NCI-H1436 treated with DMSO at 0.1 percent for 48 hours (cell line): ENCODE measurements at regions not wholly inside any gene's neighbourhood (a gene's known extent, or its start where the extent isn't known, plus 50 kb on each side); places are given as distances from the start of the nearest gene placed in this dataset.
"Not testable (repeated sequence)": the region's sequence is repeated elsewhere in the genome, so short reads cannot be mapped to it uniquely, and the experiment has no call there.

ENCODE experiments used
- DNase-seq: peaks from one replicate; lab custom pipeline; 2025; lab: John Stamatoyannopoulos, UW

DNA sequence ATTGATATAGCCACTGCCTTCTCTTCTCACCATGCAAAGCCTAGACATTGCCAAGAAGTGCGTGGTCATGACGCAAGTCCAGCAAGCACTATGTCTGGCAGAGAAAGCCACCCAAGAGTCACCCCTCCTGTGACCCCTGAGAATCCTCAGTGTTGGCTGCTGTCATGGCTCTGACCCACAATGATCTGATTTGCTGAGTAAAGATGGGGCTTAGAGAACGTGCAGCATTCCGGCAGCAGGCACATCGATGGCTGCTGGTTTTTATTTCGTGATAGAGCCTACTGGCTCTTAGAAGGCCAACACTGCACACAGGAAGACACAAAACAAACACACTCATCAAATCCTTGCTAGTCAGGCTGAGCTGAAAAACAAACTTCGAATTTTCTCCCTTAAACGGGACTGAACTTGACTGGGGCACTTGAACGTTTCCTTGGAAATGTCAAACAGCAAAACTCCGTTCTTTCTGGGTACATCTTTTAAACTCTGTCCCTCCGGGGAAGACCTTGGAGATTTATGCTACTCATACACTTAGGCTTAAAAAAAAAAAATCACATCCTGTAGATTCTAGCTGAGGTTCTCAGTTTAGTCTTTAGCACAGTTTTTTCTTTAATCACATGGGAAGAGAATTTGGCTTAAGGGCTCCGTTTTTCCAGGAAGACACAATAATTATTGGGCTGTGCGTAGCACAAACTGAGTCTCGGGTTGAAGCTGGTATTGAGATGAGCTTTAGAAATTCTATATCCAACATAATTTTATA lies 88.2 kb upstream of the BASP1 start:
- no peak for DNase-seq

DNA sequence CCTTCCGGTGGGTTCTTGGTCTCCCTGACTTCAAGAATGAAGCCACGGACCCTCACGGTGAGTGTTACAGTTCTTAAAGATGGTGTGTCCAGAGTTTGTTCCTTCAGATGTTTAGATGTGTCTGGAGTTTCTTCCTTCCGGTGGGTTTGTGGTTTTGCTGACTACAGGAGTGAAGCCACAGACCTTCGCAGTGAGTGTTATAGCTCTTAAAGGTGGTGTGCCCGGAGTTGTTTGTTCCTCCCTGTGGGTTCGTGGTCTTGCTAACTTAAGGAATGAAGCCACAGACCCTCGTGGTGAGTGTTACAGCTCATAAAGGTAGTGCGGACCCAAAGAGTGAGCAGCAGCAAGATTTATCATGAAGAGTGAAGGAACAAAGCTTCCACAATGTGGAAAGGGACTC lies 87.1 kb upstream of the BASP1 start:
- not testable (repeated sequence) for DNase-seq

DNA sequence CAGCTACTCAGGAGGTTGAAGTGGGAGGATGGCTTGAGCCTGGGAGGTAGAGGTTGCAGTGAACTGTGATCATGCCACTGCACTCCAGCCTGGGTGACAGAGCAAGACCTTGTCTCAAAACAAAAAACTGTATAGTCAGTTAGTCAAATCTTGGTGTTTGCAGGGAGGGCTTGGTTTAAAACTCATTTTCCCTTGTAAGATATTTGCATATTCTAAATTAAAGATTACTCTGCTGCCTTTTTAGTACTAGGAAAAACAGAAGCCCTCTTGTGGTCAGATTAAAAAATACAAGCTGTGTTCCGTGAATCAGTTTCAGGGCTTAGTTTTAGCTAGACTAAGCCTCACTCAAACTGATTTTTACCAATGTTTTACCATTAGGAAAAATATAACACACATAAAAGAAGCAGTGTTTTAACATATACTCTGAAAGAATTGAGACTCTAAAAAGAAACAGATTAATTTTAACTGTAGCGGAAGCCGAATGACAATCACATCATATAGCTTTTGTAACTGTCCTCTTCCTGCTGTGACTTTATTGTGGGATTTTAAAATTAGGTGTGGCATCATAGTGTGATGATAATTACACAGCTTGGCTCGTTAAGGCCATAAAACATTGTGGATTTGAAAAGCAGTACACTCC lies 84.9 kb upstream of the BASP1 start:
- DNase-seq = no peak

DNA sequence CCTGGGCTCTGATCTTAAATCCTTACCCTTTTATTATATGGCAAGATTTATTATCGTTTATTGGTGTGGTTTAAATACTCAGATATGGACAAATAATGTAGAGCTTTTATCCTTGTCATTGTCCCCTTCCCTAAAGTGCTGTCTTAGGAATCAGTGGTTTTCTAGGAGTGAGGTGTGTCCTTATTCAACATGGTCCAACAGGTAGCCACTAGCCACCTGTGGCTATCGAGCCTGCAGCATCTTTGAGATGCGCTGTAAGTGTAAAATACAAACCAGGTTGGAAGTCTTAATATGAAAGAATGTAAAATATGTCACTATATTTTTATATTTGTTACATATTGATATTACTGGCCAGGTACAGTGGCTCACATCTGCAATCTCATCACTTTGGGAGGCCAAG lies 82.4 kb upstream of the BASP1 start:
- no peak for DNase-seq

DNA sequence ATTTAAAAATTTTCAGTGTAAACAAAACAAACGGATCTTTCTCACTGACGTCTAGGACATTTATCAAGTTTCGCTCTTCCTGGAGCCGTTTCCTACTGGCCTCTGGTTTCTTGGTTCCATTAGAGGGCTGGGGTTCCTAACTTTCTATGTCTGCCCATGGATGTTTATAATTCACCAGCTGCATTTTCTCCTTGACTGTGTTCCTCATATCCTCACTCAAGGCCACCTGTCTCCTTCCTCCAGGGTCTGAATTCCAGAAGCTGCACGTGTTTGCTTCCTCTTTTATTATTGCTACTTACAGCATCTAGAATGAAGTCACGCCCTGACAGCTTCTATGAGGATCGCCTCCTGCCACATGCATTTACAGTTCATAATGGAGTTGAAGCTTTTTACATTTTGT lies 74.1 kb upstream of the BASP1 start:
- DNase-seq = no peak

DNA sequence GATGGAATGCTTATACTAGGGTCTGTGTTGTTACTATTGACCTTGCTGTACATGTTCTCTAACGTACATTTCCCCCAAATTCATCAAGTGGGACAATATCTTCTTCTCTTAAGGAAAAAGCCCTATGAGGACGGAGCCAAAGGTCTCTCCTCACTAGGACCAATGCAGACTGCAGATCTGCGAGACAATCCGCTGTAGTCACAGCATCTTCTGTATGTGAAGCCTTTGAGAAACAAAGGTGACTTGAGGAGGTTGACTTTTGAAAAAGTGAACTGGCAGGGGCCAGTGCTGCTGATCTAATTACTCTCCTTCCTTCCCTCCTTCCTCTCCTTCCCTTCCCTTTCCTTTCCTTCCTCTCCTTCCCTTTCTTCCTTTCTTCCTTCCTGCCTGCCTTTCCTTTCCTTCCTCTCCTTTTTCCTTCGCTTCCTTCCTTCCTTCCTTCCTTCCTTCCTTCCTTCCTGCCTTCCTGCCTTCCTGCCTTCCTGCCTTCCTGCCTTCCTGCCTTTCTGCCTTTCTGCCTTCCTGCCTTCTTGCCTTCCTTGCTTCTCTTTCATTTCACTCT lies 71.1 kb upstream of the BASP1 start:
- DNase-seq = no peak

DNA sequence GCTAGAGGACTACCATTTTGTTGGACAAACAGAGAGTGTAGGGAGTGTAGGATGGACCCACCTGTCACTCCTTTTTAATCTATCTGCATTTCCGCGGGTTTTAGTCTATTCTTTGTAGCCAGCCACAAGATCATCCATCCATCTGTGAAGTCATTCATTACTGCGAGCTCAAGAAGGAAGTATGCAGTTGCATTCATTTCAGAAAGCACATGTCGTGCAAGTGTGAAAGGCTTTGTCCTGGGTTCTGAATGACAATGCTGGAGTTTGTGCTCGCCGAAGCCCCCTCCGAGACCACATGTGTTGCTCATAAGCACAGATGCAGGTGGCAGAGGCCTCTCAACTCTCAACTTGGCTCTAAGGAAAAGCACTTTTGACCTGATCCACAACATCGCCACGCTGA lies 70.3 kb upstream of the BASP1 start:
- DNase-seq = no peak

DNA sequence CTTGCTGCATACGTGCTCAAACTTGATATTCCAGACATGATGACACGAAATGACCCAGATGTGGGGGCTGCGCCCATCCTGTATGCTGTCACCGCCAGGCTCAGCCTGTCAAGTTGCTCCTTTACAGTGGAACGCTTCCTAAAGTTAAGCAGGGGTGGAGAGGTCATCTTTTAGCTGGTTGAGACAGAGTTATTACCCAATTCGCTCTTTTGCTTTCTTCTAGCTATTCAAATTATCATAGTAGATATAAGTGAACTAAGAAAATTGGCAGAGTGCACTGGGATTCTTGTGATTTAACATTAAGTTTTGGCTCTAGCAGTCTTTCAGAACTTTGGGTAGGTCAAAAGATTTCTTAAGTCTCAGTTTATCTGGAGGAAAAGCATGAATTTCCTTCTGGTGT lies 69.8 kb upstream of the BASP1 start:
- no peak for DNase-seq

DNA sequence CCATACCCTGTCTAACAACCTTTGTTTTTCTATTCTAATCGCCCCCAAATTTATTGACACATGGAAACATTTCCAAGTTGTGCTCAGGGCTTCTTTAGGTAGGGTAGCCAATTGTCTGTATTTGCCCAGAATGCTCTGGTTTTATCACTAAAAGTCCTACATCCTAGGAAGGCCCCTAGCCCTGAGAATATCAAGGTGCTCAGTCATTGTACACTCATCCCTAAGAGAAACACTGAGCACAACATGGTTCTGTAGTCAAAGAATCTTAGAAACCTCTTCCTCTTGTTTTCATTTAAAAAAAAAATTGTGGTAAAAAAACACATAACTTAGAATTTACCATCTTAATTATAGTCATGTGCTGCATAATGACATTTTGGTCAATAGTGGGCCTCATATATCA lies 69.0 kb upstream of the BASP1 start:
- no peak for DNase-seq

DNA sequence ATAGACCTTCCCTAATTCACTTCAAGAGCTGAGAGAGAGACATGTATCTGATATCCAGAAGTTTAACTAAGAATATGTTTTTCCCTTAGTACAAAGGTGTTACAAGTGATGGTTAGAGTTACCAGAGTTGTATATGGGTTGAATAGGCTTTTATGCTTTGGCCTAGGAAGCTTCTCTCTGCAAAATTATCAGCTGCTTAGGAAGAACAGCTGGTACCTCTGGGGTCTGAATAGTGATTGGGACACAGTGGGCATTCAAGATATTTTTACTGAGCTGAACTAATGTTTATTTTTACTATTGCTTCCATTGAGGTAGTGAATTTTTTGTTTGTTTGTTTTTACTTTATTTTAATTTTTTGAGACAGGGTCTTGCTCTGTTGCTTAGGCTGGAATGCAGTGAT lies 67.6 kb upstream of the BASP1 start:
- DNase-seq = no peak

DNA sequence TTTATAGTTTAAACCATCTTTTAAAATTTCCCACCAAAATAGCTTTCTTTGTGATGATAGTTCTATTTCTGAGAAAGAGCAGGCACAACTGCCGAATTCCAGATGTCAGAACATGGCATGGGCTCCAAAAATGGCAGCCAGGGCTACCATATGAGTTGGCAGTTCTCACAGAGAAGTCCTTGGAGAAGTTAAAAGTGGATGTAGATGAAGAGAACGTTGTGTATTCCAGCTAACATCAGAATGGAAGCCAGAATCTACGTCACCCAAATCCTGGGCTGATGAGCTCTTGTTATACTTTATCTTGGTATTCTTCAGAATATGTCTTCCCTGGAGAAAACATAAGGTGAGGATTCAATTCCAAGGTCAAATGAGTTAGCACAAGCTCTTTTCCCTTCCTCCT lies 66.9 kb upstream of the BASP1 start:
- no peak for DNase-seq

DNA sequence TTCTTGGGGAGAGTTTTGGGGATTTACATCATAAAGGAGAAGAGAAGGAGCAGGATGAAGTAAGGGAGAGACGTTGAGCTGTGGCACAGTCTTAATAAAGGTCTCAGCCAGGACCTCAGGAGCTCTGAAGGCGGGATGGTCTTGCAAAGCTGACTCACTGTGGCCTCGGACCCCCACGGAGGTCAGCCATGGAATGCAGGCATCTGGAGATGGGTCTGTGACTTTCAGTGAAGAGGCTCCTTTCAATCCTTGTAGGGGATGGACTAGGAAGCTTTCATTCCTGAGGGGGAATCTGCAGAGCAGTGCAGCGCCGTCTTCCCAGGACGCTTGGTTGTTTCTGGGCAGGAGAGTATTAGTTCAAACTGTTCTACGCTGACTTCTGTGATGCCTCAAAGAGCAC lies 65.7 kb upstream of the BASP1 start:
- DNase-seq = no peak

DNA sequence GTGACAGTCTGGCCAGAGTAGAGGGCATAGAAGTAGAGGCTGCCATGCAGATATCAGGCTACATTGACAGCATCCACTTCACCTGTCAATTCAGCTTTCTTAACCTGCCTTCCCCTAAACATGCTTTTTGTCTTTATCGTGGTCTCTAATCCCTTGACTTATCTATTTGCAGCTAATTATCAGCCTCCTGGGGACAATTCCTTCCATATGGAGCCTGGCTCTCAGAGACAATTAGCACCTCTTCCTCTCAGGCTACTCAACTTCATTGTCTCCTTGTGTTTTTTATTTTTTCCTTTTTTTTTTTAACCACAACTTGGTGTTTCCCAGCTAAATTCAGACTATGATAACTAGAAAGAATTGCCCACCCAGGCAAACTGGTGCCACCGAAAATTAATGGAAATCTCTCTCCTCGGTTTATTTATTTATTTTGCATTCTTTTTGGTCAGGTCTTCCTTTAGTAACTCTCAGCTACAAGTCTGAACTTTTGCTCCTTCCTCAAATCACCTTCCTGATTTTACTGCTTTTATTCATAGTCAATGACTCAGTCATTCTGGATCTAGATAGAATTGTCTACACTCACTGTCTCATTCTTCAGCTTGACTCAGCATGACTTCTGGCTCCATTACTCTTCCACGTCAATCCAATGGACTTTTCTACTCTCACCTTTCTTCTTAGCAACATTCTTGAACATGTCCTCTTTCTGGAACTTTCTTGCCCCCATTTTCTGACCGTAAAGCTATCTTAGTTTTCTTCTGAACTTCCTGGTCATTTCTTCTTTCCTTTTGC lies 63.0 kb upstream of the BASP1 start:
- DNase-seq = no peak

DNA sequence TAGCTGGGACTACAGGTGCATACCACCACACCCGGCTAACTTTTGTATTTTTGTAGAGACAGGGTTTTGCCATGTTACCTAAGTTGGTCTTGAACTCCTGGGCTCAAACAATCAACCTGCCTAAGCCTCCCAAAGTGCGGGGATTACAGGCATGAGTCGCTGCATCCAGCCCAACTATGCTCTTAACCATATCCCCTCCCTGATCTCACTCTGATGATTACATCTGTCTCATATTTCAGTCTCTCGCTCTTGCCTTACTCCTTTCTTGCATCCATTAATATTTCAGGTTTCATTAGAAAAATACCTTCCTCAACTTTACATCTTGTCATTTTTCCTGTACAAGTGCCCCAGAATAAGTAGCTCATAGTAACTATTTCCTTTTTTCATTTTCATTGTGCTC lies 61.0 kb upstream of the BASP1 start:
- DNase-seq = no peak

DNA sequence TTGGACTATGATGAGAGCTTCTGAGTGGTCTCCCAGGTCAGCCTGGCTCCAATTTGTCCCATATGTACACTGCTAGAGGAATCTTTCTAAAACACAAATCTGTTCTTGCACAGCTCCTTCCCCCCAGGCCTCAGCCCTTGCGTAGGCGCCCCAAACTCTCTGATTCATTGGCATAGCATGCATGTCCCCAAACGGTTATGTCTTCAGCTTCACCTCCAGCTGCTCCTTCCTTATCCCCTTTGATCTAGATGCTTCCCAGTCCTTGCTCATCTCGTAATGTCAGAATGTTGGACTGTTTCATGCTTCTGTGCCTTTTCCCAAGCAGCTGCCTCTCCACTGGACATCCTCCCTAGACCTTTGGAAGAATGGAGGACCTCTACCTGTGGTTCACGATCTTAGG lies 60.1 kb upstream of the BASP1 start:
- no peak for DNase-seq

DNA sequence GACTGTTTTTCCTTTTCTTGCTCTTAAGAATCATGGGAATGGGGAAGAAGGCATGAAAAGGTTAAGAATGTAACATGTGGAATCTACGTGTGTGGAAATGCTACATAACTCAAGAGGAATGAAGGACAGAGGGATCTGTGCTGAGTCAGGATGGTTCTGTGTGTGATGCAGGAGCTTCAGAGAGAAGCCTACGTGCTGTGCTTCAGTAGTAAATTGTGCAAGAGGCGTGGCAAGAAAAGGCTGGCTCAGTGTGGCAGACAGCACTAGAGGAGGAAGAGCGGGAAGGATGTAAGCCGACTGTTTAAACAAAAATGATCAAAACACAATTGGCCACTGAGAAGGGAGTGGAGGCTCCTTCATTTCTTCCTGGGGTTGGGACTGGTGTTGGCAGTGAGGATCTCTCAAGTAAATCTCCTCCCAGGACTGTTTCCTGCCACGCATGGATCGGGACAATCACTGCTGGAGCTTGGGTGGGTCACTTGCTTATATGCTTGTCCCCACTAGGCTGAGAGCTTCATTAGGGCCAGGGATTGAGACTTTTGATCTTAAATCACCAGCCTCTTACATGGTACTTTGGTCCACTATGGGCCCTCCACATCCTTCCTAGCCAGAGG lies 59.4 kb upstream of the BASP1 start:
- no peak for DNase-seq

DNA sequence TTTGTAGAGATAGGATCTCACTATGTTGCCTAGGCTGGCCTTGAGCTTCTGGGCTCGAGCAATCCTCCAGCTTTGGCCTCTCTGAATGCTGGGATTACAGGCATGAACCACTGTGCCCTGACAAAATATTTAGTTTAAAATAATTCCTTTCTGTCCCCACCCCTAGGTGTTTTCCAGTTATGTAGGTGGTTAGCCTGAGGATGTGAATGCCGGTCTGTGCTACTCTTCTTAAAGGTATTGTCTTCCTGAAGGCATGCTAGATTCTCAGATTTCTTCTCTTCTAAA lies 56.7 kb upstream of the BASP1 start:
- no peak for DNase-seq

DNA sequence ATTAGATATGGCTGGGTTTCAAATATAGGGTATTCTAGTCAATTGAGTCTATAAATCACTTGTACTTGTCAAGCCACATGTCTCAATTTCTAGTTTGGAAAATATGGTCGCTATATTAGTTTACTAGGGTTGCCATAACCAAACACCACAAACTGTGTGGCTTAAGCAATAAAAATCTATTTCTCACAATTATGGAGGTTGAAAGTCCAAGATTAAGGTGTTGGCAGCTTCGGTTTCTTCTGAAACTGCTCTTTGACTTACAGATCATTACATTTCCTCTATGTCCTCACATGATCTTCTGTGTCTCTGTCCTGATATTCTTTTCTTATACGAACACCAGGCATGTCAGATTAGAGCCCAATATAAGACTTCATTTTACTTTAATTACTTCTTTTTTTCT lies 55.8 kb upstream of the BASP1 start:
- DNase-seq = no peak

DNA sequence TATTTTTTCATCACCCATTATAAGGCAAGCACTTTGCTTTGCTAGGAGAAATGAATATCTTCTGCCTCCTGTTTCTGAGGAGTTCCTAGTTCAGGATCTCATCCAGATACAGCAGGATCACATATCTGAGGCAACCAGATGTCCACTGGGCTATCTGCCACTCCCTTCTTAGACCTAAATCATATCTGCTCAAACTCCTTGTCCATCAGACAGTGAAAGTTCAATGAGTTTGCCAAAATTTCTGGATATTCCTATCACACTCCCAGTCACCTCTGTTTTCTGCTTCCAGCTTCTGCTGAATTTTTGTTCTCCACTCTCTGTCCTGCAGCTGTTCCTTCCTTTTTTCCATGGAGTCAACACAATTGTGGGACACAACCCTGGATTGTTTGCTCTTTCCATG lies 54.2 kb upstream of the BASP1 start:
- DNase-seq = no peak

DNA sequence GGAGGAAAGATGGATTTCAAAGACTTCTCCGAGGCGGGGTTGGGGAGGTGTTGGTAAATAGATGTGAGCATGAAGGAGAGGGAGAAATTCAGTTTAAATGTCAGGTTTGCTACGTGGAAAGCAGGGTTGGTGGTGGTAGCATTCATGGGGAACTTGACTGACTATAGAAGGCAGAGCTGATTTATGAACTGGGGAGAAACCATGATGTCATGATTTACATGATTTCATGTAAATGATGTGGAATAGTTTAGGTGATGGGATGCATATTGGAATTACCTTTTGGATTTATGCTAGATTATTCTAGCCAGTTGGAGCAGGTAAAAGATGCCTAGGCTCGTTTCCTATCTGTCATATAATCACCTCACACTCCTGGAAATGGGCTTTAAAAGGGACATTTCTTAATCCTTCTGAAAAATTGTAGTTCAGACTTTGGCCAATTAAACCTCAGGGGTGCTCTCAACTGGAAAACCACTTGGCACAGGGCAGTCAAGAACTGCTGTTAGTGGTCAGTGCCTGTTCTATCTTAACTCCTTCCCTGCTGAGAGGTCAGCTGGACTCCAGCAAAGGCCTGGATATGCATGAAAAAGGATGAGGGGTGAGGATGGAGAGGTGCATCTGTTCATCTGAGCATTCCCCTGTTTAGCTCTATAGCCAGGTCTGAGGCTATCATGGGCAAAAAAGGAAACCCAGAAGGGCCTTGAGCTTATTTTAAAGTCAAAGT lies 50.1 kb upstream of the BASP1 start:
- no peak for DNase-seq
